ENCODE measurements at regions not wholly inside any gene's neighbourhood (a gene's known extent, or its start where the extent isn't known, plus 50 kb on each side); places are given as distances from the start of the nearest gene placed in this dataset.

DNA sequence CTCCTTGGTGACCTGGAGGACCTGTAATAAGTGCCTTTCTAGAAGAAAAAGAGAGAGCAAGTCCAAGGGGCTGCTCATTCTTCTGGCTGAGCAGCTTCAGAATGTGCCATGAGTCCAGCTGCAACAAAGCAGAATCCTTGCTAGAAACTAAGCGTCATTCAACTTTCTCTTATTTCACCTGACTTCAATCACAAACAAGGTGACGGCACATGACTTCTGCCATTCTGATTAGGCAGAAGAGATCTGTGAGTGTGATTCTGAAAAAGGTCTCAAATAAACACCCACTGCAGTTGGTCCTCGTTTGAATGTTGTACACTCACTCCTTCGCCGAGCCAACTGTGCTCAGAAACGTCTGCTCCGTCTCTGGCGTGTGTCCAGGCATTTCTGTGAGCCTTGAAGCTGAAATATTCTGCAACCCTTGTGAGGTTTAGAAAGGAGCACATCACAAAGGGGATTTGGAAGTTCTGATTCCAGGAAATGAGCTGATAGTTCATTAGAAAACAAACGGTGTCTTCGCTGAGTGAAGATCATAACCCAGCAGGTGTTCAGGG is 623.8 kb upstream of the KIRREL3 start:
- no peak for DNase-seq

DNA sequence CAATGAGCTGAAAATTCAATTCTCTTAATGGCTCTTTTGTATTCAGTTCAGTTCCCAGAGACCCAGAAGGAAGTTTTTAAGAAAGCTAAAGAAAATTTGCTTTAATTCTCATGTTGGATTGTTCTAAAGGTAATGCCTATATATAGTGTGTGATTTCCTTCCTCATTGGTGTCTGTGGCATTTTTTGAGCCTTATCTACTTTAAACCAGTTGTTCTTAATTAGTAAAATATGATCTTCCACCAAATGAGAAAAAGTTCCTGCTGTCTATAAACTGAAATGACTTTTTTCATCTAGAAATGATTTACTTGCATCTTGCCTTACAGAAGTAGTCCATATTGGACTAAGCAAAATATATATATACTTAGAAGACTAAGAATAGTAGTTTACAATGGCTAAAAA is 622.1 kb upstream of the KIRREL3 start:
- DNase-seq = no peak

DNA sequence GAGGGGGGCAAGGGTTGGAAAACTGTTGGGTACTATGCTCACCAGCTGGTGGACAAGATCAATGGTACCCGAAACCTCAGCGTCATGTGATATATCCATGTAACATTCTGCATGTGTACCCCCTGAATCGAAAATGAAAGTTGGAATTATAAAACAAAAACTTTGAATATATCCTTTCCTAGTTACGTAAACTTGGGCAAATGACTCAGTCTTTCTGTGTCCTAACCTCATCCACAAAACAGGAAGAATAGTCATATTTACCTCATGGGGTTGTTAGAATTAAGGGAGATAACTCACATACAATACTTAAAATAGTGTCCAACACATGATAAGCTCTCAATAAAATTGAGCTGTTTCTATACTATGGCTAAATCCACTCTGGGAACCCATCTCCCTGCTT is 620.1 kb upstream of the KIRREL3 start:
- no peak for DNase-seq

DNA sequence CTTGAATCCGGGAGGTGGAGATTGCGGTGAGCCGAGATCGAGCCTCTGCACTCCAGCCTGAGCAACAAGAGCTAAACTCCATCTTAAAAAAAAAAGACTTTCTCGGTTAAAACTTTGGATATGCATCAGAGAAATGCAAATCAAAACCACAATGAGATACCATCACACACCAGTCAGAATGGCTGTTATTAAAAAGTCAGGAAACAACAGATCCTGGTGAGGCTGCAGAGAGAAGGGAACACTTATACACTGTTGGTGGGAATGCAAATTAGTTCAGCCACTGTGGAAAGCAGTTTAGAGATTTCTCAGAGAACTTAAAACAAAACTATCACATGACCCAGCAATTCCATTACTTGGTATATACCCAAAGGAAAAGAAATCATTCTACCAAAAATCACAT is 619.4 kb upstream of the KIRREL3 start:
- DNase-seq = no peak

DNA sequence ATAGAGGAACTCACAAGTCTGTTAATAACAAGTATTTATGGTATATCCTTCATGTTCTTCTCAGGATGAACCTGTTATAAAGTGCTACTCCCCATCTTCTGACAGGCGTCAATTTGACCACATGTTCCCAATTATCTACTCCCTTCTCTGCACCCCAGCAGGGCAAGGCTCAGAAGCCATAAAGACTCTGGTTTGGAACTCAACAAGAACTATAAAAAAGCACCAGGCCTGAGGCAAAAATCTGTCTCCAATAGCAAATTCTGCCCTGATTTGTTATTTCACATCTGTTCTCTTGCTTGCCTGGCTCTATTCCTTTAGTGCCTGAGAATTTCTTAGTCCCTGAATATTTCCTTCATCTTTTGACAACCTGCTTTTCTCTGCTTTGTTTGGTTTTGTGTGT is 618.2 kb upstream of the KIRREL3 start:
- no peak for DNase-seq

DNA sequence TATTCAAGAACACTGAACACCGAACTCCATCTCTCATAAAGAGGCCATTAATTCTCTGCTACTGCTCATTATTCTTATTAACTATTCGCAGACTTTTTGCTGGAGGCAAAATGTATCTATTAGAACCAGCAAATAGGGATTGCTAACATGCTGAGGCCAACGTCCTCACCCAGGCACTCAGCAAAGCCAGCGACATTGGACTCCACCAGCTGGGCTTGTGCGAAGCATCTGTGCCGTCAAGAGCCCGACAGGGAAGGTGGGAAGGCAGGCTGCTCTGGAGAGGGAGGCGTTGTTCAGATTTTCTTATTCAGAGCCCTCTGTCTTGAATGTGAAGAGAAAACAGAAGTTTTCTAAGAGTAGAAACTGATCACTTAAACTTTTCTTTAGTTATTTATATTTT is 615.6 kb upstream of the KIRREL3 start:
- no peak for DNase-seq

DNA sequence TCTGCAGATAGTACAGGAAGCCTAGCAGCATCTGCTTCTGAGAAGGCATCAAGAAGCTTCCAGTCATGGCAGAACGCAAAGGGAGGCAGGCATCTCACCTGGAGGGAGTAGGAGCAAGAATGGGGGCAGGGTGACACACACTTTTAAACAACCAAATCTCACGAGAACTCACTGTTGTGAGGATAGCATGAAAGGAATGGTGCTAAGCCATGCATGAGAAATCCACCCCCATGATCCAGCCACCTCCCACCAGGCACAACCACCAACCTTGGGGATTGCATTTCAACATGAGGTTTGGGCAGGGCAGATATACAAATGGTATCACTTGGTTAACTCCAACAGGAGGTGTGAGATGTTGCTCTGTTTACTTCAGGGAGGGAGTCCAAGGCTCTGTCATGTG is 612.0 kb upstream of the KIRREL3 start:
- DNase-seq = no peak

DNA sequence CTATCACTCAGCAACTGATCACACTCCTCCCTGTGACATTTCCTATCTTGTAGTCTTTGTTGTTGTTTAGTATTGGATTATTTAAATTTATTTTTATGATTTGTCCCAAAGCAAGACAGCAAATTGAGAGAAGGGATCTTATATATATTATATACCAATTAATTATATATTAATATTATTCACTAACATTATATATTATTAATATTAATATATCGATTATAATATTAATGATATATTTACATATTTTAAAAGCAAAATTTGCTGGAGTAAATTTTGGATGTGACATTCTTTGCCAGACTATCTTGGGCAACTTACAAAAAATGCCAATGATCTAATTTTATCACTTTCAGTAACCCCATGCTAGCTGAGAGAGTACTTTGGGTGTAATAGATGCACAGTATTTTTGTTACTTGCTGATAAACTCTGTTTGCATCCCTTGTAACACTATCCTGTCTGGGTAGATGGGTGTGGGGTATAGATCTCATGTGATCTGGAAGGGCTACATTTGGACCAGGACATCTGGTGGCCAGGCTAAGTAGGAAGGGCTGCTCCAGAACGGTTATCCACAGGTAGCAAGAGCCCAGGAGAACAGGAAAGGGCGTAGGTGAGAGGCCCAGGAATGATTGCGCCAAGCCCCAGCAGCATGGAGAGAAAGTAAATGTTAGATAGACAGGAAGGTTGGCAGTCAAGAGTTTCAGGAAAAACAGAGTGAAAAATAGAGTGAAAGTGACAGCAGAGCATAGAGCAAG is 608.6 kb upstream of the KIRREL3 start:
- DNase-seq = no peak

DNA sequence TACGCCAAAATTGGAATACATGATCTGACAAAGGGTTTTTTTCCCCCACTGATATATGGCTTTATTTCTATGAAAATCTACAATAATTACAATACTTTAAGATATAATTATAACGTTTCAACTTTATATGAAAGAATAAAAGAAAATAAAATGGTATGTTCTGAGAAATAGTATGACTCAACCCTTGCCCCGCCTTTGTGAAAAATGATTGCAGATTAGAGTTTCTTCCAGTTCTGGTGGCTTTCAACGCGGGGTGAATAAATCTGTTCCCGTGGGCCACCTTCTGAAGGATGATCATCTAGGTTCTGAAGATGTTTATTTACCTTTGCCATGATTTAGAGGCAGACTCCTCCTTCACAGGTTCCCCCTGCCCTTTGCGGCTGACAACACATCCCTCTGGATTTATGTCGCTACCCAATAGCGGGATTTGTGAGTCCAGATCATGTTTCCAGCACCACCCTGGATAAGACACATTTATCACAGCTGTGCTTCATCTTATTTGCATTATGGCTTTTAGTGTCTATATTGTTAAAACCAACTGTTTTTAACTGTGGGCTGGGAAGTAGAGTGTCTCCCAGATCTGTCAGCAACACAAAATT is 607.0 kb upstream of the KIRREL3 start:
- no peak for DNase-seq

DNA sequence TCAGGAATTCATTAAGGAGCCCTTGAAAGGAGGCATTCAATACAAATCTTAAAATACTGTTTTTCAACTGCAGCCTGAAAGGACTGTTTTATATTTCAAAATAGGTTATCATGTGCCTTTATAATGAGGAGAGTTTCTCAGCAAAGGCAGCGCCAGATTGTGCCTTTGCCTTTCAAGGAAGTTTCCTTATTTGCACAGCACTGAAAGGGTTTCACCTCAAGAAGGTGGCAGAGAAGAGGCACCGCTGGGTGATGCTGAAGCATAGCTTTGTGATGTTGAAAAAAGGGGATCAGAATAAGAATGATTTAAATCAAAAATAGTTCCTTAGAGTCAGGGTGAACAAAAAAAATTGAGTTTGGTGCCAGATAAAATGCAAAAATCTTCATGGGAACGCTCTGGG is 601.0 kb upstream of the KIRREL3 start:
- no peak for DNase-seq

DNA sequence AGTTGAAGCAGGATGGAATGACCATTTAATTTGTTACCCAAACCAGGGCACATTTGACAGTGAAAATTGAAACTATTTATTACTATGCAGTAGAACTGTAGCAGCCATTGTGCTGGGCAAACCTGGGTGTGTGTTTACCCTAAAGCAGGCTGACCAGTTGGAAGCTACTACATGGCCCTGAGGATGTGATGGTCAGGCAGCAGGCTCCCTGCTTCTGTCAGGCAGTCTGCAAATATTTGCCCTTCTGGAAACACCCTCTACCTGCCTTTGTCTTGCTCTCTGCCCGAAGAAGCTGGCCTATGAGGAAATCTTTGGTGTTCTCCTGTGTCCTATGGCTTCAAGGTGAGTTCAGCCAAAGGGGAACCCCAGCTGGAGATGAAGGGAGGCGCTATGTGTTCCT is 600.1 kb upstream of the KIRREL3 start:
- DNase-seq = no peak

DNA sequence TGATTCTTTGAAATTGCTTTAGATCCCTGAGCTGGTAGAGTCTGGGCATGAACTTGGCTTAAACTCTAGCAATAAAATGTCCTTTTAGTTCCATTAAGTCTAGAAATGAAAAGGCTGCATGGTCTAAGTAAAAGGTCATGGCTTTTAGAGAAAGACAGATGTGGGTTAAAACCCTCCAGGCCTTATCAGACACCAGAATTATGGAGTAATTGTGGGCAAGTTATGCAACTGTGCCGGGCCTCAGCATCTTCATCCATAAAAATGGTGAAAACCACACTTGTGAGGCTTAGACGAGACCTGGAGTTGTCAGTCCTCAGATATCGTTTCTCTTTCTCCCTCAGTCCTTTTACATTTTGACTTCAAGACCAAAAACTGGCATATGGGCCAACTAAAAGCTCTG is 597.9 kb upstream of the KIRREL3 start:
- no peak for DNase-seq

DNA sequence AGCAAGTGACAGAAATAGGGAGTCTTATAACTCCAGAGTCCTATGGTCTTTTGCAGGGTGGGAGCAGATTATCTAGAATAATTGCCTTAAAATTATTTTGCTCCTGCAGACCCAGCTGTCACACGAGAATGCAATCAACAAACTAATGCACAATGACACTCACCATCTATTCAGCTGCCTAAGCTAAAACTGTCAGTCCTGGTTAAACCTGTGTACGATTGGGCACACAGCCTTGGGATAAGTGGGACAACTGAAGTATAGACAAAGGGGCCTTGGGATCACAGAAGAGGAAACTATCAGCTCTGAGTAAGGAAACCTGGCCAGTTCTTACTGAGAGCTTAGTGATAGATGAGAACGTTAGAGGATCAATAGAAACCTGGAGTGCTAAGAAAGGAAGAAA is 595.9 kb upstream of the KIRREL3 start:
- DNase-seq = no peak

DNA sequence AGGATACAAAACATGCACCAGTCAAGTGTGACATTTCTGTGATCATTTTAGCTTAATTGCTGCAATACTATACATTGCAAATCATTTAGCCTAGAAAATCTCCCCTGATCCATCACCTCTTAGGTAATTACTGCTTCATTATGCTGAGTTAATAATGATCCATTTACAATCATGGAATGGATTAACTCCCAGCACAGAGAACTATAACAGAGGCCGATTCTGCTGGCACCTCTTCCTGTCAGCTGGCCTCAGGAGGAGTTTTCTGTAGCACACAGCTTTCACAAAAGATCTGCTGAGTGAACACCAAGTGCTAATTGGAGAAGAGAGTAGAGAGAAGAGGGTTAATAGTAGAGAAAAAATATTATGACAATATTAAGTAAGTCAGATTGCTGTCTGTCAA is 591.8 kb upstream of the KIRREL3 start:
- DNase-seq = no peak

DNA sequence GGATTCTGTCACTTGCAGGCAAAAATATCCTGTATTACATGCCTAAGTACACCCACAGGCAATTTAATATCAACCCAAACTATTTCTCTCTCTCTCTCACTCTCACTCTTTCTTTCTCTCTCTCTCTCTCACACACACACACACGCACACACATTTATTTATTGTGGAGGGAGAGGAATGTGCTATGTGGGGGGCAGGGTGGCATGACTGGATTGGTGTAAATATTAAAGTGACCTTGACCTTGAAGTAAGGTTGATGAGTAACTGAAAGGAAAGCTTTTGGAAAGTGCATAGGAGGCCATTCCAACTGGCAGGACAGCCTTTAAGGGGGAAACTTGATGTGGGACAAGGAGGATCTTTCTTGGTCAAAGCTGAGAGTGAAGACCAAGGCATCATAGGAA is 589.7 kb upstream of the KIRREL3 start:
- DNase-seq = no peak

DNA sequence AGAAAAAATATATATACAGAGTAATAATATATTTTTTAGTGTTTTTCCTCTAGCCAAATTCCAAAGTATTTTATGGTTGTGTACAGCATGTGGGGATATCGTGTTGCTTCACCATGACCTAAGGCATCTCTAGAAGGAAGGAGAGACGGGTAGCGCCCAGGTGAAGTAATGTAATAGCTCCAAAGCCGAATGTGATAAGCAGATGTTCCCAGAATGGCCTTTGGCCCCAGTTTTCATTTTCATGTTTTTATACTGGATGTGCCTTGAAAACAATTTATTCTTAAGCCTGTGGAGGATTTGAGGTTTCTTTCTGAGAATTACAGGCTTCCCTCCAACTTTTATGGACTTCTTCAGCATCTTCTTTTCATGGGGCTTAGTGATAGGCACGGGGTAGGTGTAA is 587.9 kb upstream of the KIRREL3 start:
- DNase-seq = no peak

DNA sequence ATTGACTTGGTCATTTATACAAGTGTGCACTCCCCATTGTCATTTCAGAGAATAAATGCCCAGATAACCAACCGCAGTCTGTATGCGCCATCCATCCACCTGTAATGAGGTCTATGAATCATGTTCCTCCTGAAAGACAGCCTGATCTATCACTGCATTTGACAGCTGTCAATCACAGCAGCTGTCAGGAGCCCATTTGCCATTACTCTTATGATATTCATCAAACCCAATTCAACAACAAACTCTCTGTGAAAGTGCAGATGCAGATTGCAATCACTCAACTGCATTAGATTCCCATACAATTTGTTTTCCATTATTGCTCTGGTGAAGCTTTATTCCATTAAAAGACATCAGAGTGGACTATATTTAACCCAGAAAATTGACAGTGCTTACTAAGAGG is 586.9 kb upstream of the KIRREL3 start:
- DNase-seq = no peak

DNA sequence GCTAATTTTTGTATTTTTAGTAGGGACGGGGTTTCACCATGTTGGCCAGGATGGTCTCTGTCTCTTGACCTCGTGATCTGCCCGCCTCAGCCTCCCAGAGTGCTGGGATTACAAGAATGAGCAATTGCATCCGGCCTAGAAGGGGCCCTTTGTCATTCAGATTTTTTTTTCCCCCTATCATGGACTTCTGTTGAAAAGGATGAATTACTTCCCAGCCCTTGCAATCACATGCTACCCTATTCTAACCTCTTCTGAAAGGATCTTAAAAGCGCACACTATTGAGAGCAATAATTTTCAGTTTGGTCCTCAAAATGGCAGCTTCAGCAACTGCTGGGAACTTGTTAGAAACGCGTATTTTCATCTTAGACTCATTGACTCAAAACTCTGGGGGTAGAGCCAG is 575.6 kb upstream of the KIRREL3 start:
- no peak for DNase-seq

DNA sequence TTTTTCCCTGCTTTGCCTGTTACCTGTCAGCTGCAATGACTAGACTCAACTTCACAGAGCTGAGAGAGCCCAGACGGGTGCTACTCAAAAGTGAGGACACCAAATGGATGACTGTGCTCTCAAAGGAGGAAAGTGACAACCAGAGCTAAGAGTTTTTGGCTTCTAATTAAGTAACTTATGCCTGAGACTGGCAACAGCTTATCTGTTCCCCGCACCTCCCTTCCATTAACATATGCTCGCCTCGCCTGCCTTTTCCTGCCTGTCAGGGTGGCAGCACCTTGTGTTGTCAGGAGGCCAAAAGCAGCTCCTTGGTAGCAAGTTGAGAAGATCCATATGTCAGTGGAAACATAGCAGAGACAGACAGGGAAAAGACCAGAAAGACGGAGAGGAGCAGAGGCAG is 573.9 kb upstream of the KIRREL3 start:
- no peak for DNase-seq

DNA sequence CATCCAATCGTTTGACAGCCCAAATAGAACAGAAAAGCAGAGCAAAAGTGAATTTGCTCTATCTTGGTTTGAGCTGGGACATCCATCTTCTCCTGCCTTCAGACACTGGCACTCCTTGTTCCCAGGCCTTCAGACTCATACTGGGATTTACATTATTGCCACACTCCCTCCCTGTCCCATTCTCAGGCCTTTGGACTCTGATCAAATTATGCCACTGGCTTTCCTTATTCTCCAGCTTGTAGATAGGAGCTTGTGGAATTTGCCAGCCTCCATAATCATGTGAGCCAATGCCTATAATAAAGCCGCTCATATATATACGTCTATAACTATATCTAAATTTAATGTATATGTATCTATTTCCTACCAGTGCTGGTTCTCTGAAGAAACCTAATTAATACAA is 568.3 kb upstream of the KIRREL3 start:
- DNase-seq = no peak

DNA sequence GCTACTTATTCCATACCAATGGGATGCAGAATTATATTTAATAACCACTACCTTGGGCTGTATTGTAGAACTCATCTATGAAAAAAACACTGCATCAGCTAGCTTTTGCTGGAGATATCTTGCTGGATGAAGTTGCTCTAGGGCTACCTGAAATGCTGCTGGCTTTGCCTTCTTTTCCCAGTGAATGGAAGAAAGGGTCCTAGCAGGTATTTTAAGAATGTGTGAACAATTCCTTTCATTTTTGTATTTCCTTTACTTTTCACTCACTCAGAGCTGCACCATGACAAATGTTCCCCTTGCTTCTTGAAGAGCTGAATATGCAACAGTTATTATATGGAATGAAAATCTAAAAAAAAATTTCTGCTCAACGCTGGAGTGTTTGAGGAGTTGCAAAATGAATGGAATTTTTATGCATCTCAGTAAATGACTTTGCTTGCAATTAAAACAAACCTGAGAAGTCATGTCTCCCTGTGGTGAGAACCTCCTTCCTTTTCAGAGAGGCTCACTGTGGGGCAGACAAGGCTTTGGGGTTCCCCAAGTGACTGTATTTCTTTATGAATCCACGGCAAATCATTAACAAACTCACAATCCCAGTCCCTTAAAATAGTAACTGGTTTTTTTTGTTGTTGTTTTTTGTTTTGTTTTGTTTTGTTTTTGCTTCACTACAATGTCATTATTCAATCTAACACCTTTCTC is 566.8 kb upstream of the KIRREL3 start:
- no peak for DNase-seq

DNA sequence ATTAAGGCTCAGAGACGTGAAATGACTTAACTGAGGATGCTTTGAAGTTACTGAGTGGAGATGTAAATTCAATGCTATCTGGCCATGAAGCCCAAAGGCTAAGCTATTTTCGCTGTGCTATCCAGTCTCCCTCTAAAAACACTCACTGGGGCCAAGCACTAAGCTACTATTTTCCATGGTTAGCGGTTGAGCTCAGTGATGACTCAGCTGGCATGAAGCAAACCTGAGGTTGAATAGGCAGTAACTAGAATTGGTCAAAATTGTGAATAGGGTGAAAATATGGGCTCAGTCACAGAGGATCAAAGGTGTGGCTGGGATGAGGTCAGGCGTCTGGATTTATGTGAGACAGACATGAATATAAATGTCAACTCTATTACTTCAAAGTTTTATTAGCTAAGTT is 564.2 kb upstream of the KIRREL3 start:
- DNase-seq = no peak

DNA sequence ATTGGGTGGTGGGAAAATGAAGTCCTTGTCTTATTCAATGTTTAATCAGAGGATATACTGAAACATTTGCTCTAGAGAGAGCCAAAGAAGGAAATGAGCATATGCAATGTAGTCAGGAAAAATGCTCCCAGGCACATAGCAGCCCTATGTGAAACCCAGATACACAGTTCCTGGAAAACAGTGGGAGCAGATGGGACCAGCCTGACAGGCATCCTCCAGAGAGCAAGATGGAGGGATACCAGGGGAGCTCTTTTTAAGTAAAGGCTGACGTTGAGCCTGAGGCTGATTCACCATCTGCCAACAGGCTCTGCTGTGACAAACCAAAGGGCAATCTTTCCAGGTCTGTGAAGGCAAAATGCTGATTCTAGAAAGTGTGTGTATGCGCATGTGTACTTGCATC is 559.4 kb upstream of the KIRREL3 start:
- no peak for DNase-seq

DNA sequence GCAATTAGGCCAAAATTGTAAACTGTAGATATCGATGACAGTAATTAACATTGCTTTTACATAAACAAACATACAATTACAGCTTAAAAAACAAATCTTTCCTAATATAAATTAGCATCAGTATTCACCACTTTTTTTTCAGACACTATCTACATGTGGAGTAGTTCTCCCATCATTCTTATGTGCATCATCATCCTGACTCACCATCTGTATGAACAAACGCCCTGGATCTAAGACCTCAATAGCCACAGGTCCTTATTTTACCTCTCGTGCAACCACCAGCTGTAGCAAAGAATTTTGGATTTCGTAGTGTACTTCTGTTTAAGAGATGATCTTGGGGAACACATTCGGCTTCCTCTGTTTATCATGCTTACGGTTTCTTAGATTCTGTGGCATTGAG is 551.9 kb upstream of the KIRREL3 start:
- no peak for DNase-seq

Measured in NCI-H524 treated with DMSO at 0.1 percent for 48 hours (cell line).